ENCODE measurements at regions not wholly inside any gene's neighbourhood (a gene's known extent, or its start where the extent isn't known, plus 50 kb on each side); places are given as distances from the start of the nearest gene placed in this dataset.

GRCh38 chr5:133877351-133878235 is 90.8 kb downstream of the C5orf15 start:
- TF ChIP-seq CTCF (IDR thresholded peaks at IDR 0.05) (no peak), POLR2AphosphoS5 (IDR thresholded peaks at IDR 0.05) (no peak), EP300 (IDR thresholded peaks at IDR 0.05) (no peak), POLR2A (IDR thresholded peaks at IDR 0.05) (no peak)
